HepG2 (cell line): ENCODE measurements at regions not wholly inside any gene's neighbourhood (a gene's known extent, or its start where the extent isn't known, plus 50 kb on each side); places are given as distances from the start of the nearest gene placed in this dataset.

Source experiments
- ATAC-seq: fragments of 200-7000 bp; cut with Tn5 transposase; 3 replicates; pipeline ENCODE4 v1.9.1; 2020; ENCODE audit warnings: mild to moderate bottlenecking, moderate library complexity
- BruUV-seq: library from RNA; stranded (reverse); fragments of 400-500 nt; replicated peaks from 2 replicates; lab custom pipeline; 2021; lab: Mats Ljungman, UMichigan
- CTCF ChIA-PET: fragments of 300-600 bp; formaldehyde crosslinking; extraction: SDS; loops from one replicate; lab custom pipeline; 2021; ENCODE audit warnings: low total read pairs, inconsistent platforms, low intra/inter-chr PET ratio; lab: Yijun Ruan, JAX
- POLR2A ChIA-PET: fragments of 350-600 bp; sonication (Branson Sonifier 250); formaldehyde crosslinking; loops from one replicate; lab custom pipeline; 2020; ENCODE audit warnings: antibody characterized with exemption, inconsistent platforms; lab: Yijun Ruan, JAX
- DNase-seq: peaks from one replicate; pipeline ENCODE4 v3.0.0-alpha.2; 2015; ENCODE audit warnings: low spot score
- FAIRE-seq: peaks from 3 replicates; lab custom pipeline; 2011; peaks lifted over from hg19 to GRCh38; lab: Jason Lieb, UNC
- H2AFZ ChIP-seq: one replicate; pipeline ENCODE4 v1.6.1; 2011; ENCODE audit warnings: low read length, inconsistent platforms
- H3K27ac ChIP-seq: fragments of 300-600 bp; 3 replicates; pipeline ENCODE4 v1.8.0; 2011; ENCODE audit warnings: mixed run types, mild to moderate bottlenecking, mixed read lengths, low read length, inconsistent platforms; ENCODE audit not compliant: insufficient read depth; ENCODE audit errors: extremely low read length
- H3K27me3 ChIP-seq, 2 experiments: fragments of 200-600 bp in 1 of 2; 2 replicates in 1 of 2; 3 replicates in 1 of 2; pipeline versions ENCODE4 v1.6.0 to v1.8.0; 2011; ENCODE audit warnings: low read length in 2 of 2, mild to moderate bottlenecking in 2 of 2, moderate library complexity in 2 of 2, inconsistent platforms in 1 of 2; ENCODE audit not compliant: insufficient read depth in 2 of 2, control insufficient read depth in 1 of 2
- H3K36me3 ChIP-seq, 2 experiments: fragments of 200-600 bp in 1 of 2; replicated peaks in 1 of 2; 2 replicates in 1 of 2; 3 replicates in 1 of 2; pipeline versions ENCODE4 v1.5.1 to v1.8.0; 2011; ENCODE audit warnings: low read length in 2 of 2, inconsistent platforms in 1 of 2; ENCODE audit not compliant: insufficient read depth in 2 of 2, control insufficient read depth in 1 of 2
- H3K4me1 ChIP-seq: 2 replicates; pipeline ENCODE4 v1.5.1; 2012; ENCODE audit warnings: low read length, inconsistent platforms; ENCODE audit not compliant: insufficient read depth
- H3K4me2 ChIP-seq: 2 replicates; pipeline ENCODE4 v1.6.0; 2011; ENCODE audit warnings: low read depth, low read length, inconsistent platforms
- H3K4me3 ChIP-seq, 3 experiments: fragments of 200-600 bp in 1 of 3; sonication (generic), shearing (Covaris generic) in 1 of 3; replicated peaks in 1 of 3; 2 replicates each; pipeline ENCODE4 v1.5.1; 2011 to 2016; ENCODE audit warnings: low read length in 3 of 3, inconsistent platforms in 2 of 3, low read depth in 2 of 3, mild to moderate bottlenecking in 2 of 3, control low read depth in 1 of 3, mixed read lengths in 1 of 3; ENCODE audit not compliant: insufficient read depth in 1 of 3
- H3K79me2 ChIP-seq: one replicate; pipeline ENCODE4 v1.6.1; 2011; ENCODE audit warnings: low read length, inconsistent platforms; ENCODE audit not compliant: insufficient read depth
- H3K9ac ChIP-seq: 2 replicates; pipeline ENCODE4 v1.6.0; 2011; ENCODE audit warnings: mild to moderate bottlenecking, low read depth, low read length, inconsistent platforms; ENCODE audit not compliant: insufficient read depth
- H3K9me3 ChIP-seq: 2 replicates; pipeline ENCODE4 v1.5.1; 2012; ENCODE audit warnings: mild to moderate bottlenecking, low read length
- H4K20me1 ChIP-seq: 2 replicates; pipeline ENCODE4 v1.6.0; 2011; ENCODE audit warnings: inconsistent platforms, mild to moderate bottlenecking, low read length, moderate library complexity; ENCODE audit not compliant: insufficient read depth
- ARID4A ChIP-seq: sonication (generic); formaldehyde crosslinking; IDR thresholded peaks from 2 replicates; pipeline ENCODE4 v1.5.0; 2020; ENCODE audit warnings: mild to moderate bottlenecking, missing genetic modification reagents, borderline replicate concordance
- NFYB ChIP-seq: sonication (generic); formaldehyde crosslinking; IDR thresholded peaks from 2 replicates; pipeline ENCODE4 v1.4.0; 2020; ENCODE audit warnings: missing genetic modification reagents
- PAXIP1 ChIP-seq: sonication (generic); formaldehyde crosslinking; conservative IDR thresholded peaks from 2 replicates; pipeline ENCODE4 v1.4.0; 2020; ENCODE audit warnings: mild to moderate bottlenecking, missing genetic modification reagents, moderate library complexity
- STAG1 ChIP-seq: sonication (generic); formaldehyde crosslinking; IDR thresholded peaks from 2 replicates; pipeline ENCODE4 v1.4.0; 2020; ENCODE audit warnings: missing genetic modification reagents
- TCF7 ChIP-seq: sonication (generic); IDR thresholded peaks from 2 replicates; pipeline ENCODE4 v1.6.1; 2016; ENCODE audit warnings: antibody characterized with exemption, low read depth
- whole genome bisulfite sequencing: methylation state at CpG from one replicate; pipeline ENCODE4 v1.1.6; 2017; ENCODE audit warnings: low lambda C conversion rate; 5-methylcytosine and 5-hydroxymethylcytosine counted together
- in situ Hi-C: cut with HindIII; loops from 2 replicates; pipeline ENCODE4 v1.10.0; 2017; ENCODE audit warnings: low pct_unique_long_range_greater_than_20kb; ENCODE audit not compliant: extremely low pct_ligation_motif_present
- intact Hi-C: fragments of 100-400 bp; cut with micrococcal nuclease; formaldehyde crosslinking; loops from one replicate; pipeline ENCODE4 v1.10.0; 2022; ENCODE audit not compliant: unreplicated experiment

GRCh38 chr14:45811155-45811554 is 558.2 kb upstream of the MIS18BP1 start:
- no peaks in the 10 kb centered on the region for H3K27me3 ChIP-seq
- no peaks in the 10 kb centered on the region for H3K4me1 ChIP-seq
- no peaks in the 10 kb centered on the region for H4K20me1 ChIP-seq
- H3K79me2 ChIP-seq = no peaks in the 10 kb centered on the region
- H3K27ac ChIP-seq = no peak overlapping the region
- WGBS = 50% methylated on average over 2 of the region's 2 CpGs
- no peaks in the 10 kb centered on the region for H3K9me3 ChIP-seq
- CTCF ChIA-PET = no interaction called here
- no peak for TF ChIP-seq TCF7
- no peak for TF ChIP-seq ARID4A (CRISPR knock-in tag)
- TF ChIP-seq NFYB (CRISPR knock-in tag) = no peak
- TF ChIP-seq STAG1 (CRISPR knock-in tag) = no peak
- no peak for TF ChIP-seq PAXIP1 (CRISPR knock-in tag)
- TF ChIP-seq, all 625 proteins: peak for 0
- in situ Hi-C loops = no loop called here
- no peak overlapping the region for H3K4me3 ChIP-seq
- POLR2A ChIA-PET = no interaction called here
- no peak for DNase-seq
- intact Hi-C loops = no loop called here
- no peak overlapping the region for H2AFZ ChIP-seq
- no peak for FAIRE-seq
- no TSS peak for BruUV-seq
- no peak for ATAC-seq
- no peak overlapping the region for H3K9ac ChIP-seq
- no peak overlapping the region for H3K4me2 ChIP-seq
- H3K36me3 ChIP-seq = no peaks in the 10 kb centered on the region
